ENCODE measurements at regions not wholly inside any gene's neighbourhood (a gene's known extent, or its start where the extent isn't known, plus 50 kb on each side); places are given as distances from the start of the nearest gene placed in this dataset.

DNA sequence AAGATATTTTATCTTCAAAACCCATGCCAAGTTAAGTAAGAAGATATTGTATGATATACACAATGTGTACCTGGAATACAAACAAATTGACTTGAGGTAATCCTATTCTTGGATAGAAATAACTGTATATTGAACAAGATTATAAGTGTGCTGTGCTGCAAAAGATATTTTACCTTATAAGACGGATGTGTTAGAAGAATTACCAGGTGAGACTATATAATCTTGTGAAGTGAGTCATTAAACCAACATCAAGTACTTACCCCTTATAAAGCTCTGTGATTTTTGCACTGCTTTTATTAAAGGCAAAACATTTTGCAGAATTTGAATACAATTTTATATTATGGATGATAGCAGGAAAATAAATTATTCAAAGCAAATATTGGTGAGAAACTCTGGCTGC, 570.0 kb downstream of the MMUT start:
- no peak for DNase-seq

- DNase-seq = no peak
These were observed 571.7 kb downstream of the MMUT start for GRCh38 chr6:48891308-48891707.

DNA sequence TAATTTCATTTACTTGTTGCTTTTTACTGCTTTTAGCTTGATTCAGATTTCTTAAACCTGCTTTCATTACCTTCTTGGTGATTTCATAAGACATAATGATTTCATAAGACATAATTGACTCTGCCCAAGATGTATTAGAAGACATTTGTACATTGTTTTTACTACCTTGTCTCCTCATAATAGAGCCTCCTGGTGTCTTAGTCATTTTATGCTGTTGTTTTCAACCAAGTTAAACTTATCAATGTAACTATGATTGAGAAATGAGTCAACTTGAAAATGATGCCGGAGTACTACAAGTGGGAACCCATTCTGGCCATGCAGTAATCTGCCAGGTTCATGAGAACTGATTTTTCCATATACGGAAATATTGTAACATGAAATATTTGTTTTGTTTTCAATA, 573.6 kb downstream of the MMUT start:
- no peak for DNase-seq

DNA sequence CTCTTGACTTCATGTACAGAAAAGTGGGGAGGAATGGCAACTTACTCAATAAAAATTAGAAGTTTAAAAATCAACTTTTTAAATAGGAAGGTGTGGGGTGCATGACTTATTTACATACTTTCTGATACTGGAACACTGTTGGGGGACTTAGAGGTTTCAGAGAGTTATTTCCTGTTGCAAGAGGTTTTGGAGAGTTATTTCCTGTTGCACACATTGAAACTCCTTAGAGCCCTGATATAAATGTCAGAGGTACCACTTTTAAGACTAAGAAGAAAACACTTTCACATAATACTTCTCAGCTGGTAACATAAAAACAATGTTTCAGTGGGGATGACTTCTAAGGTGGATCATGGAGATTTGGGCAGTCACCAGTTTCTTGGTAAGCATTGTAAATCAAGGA, 579.9 kb downstream of the MMUT start:
- no peak for DNase-seq

DNA sequence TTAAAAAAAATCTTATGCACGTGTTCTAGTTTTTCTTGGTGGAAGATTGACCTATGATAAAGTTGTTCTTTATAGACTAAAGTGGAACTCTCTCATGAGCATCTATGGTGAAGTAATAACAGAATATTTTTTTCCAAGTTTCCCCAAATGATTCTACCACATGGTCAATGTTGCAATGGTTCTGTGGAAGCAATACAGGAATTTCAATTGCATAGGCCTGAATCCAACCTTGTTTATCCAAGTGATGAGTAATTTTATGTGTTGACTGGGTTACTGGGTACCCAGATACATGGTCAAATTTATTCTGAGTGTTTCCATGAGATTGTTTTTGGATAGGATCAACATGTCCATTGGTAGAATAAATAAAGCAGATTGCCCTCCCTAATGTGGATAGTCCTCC, 581.5 kb downstream of the MMUT start:
- DNase-seq = no peak

DNA sequence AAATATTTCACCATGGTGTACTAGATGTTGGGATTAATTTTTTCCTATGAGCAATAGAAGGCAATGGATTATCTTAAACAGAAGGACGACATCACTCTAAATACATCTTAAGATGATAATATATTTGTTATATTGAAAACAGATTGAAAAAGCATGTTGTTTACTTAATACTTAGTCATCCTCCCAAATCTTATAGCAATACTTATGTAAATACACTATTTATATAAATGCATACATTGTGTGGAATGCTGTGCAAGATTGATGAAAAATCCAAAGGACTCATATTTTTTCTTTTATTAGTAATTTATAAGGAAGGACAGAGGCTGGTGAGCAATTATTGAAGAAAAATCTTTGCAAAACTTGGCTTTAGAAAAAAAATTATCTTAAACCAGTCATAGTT, 593.5 kb downstream of the MMUT start:
- no peak for DNase-seq

GRCh38 chr6:48866682-48867081, 596.4 kb downstream of the MMUT start:
- DNase-seq = no peak

- DNase-seq = no peak
These were observed 602.9 kb downstream of the MMUT start for GRCh38 chr6:48860175-48860574.

GRCh38 chr6:48859562-48860123, 603.4 kb downstream of the MMUT start:
- DNase-seq = no peak

- no peak for DNase-seq
These were observed 617.8 kb downstream of the MMUT start for GRCh38 chr6:48845219-48845618.

DNA sequence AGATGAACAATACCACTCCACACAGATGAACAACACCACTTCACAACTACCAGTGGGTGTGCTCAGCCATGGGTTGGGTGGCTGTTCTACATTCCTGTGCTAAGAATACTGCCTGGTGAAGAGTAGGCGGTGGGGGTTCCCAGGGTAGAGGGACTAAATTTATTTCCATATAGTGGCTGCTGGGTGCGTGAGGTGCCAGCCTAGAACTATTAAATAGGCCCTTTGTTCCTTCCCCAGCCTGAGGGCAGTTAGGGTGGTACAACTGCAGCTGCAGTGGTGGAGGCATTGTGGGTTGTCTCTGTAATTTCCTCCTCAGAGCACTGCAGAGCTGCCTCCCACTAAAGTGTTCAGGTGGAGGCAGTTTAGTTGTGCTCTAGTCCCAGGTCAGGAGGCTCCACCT, 618.4 kb downstream of the MMUT start:
- no peak for DNase-seq

DNA sequence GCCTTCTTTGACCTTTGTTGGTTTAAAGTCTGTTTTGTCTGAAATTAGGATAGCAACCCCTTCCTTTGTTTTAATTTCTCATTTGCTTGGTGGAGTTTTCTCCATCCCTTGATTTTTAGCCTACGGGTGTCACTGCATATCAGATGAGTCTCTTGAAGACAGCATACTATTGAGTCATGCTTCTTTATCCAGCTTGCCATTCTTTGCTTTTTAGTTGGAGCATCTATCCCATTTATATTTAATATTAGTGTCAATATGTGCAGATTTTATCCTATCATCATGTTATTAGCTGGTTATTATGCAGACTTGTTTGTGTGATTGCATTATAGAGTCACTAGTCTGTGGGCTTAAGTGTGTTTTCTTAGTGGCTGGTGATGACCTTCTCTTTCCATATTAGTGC, 622.2 kb downstream of the MMUT start:
- no peak for DNase-seq

DNA sequence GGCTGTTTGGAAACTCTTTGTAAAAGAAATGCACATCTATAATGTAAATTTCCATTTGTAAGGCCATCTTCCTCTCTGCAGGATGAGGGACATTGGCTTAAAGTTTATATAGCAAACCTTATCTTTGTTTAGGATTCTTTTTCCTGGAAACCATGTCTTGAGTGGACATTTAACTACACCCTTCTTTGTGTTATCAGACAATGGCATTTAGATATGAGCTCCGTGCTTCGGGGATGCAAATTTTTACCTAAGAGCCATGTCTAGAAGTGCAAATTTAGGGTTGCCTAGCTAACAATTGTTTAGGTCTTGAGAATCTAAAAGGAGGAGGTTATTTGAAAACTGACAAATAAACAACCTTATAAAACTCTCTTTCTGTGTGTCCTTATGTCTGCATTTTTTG, 623.8 kb downstream of the MMUT start:
- DNase-seq = no peak

- DNase-seq = no peak
These were observed 625.3 kb downstream of the MMUT start for GRCh38 chr6:48837744-48838143.

- DNase-seq = no peak
These were observed 627.6 kb downstream of the MMUT start for GRCh38 chr6:48835421-48835958.

DNA sequence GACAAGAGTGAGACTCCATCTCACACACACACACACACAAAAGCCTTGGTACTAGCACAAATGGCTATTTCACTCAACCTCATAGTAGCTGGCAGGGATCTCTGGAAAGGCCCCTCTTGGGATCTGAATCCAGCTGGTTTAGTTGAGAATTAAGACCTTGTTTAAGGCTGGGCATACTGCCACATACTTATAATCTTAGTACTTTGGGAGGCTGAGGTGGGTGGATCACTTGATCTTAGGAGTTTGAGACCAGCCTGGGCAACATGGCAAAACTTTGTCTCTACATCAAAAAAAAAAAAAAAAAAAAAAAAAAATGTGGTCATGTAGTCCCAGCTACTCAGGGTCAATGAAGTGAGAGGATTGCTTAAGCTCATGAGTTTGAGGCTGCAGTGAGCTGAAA, 628.3 kb downstream of the MMUT start:
- DNase-seq = no peak

DNA sequence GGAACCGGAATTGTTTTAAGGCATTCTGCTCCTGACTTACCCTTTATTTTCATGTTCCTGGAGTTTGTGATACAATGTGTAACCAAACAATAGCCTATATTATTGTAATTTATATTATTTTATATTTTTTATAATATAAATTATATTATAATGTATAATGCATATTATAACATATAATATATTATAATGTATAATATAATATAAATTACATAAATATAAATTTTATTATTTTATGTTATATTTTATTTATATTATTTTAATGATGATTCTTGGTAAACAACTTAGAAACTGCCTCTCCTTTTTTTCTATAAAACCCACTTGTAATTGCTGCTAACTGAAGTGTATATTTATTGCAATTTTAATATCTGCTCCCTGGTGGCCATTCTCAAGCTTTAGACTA, 629.1 kb downstream of the MMUT start:
- no peak for DNase-seq

DNA sequence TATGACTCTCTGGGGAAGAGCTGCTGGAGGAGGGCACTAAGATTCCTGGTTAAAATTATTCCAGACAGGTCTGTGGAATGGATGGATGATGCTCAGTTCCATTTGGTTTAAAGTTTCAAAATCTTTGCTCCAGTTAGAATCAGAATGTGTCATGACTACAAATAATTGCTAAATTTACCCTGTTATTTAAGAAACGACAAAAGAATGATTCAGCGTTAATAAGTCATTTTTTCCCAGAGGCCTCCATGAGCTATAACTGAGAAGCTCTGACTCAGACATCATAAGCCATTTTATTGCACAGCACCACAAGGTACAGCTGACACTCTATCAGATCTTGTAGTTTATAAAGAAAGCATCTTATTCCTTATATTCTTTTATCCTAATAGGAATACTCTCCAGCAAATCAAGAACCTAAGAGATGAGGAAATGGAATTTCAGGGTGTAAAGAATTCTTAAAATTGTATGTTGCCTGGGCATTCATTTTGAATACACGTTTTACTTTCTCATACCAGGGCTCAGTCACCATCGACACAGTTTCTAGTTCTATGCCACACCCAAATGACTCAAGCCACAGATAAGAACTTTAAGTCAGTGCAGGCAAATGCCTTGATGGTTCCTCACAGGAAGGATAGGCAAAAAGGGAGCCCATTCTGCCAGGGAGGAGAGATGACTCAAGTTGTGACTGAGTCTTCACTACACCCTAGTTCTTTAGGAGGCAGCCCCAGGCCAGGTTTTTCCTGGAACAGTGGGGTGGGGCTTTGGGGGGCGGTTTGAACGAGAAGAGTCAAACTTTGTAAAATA, 636.0 kb downstream of the MMUT start:
- DNase-seq = no peak

DNA sequence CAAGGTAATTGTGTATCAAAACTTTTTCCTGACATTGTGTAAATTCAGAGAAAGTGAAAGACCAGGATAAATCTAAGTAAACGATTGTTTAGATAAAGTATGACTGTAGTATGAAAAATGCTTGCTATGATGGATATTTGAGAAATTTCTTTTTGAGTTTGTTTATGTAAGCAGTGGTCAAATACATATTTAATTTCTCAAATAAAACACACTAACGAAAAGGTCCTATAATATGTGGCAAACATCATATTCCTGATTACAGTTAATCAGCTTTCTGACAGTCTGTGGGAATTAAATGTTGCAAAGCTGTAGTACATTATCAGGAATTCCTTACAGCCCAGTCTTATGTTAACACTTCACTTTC, 636.9 kb downstream of the MMUT start:
- no peak for DNase-seq

- no peak for DNase-seq
These were observed 637.4 kb downstream of the MMUT start for GRCh38 chr6:48825501-48826151.

DNA sequence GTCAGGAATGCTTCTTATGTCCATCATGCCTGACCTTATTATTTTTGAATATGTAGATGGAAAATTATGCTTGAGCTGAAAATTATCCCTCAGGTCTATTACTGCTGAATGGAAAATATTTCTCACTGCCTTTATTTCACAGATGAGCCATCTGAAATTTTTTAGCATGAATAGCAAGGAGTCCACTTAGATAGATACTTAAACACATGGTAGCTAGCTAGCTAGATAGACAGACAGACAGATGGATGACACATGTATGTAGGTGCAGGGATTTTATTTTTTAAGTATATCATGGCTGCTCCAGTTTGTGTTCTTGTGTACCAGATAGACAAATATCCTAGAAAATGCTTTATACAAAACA, 645.0 kb downstream of the MMUT start:
- no peak for DNase-seq

- DNase-seq = no peak
These were observed 645.6 kb downstream of the MMUT start for GRCh38 chr6:48817333-48818051.

- DNase-seq = no peak
These were observed 648.1 kb downstream of the MMUT start for GRCh38 chr6:48814957-48815356.

DNA sequence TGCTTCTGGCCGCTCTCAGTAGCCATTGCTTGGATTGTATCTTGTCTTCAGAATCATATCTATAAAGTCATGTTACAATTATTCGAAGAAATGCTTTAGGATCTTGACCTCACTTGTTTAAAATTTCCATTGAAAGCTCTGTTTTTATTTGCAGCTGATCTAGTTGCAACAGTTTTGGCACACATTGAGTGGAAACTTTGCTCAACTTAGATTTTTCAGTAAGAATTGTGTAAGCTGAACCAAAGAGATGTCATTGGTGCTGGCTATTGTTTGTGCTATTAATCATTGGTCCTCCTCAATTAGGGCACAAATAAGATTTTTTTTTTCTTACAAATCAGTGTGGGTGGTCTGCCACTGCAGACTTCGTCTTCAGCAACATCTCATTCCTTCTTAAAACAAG, 649.2 kb downstream of the MMUT start:
- DNase-seq = no peak

Data from right hindlimb (tissue), 1 donor.